H1 (cell line): ENCODE measurements at regions not wholly inside any gene's neighbourhood (a gene's known extent, or its start where the extent isn't known, plus 50 kb on each side); places are given as distances from the start of the nearest gene placed in this dataset.

Source experiments
- CTCF ChIA-PET: fragments of 300-600 bp; sonication (Branson Sonifier 250); formaldehyde crosslinking; loops from one replicate; lab custom pipeline; 2021; ENCODE audit not compliant: partially characterized antibody; lab: Charles Lee
- POLR2A ChIA-PET: fragments of 300-600 bp; sonication (Branson Sonifier 250); formaldehyde crosslinking; loops from one replicate; lab custom pipeline; 2021; ENCODE audit warnings: inconsistent platforms; ENCODE audit not compliant: partially characterized antibody; lab: Charles Lee
- DNase-seq, 2 experiments: peaks; one replicate each; pipeline versions ENCODE4 v3.0.0 to v3.0.0-alpha.2; 2010 to 2022; ENCODE audit warnings: low spot score in 2 of 2, low read depth in 1 of 2, mixed read lengths in 1 of 2
- FAIRE-seq: peaks from 2 replicates; lab custom pipeline; 2011; peaks lifted over from hg19 to GRCh38; lab: Jason Lieb, UNC
- H2AFZ ChIP-seq: 2 replicates; pipeline ENCODE4 v1.8.1; 2012; ENCODE audit warnings: low read length, inconsistent platforms
- H2AK5ac ChIP-seq: 2 replicates; pipeline ENCODE4 v1.6.1; 2013; ENCODE audit warnings: low read depth, low read length
- H2BK120ac ChIP-seq: replicated peaks from 2 replicates; pipeline ENCODE3; 2013; ENCODE audit warnings: low read depth, low read length, inconsistent platforms
- H2BK12ac ChIP-seq: 2 replicates; pipeline ENCODE4 v1.6.1; 2013; ENCODE audit warnings: low read depth, low read length
- H2BK15ac ChIP-seq: 2 replicates; pipeline ENCODE4 v1.6.1; 2013; ENCODE audit warnings: low read length
- H2BK20ac ChIP-seq: 2 replicates; pipeline ENCODE4 v1.6.1; 2013; ENCODE audit warnings: low read length
- H2BK5ac ChIP-seq: 2 replicates; pipeline ENCODE4 v1.6.1; 2013; ENCODE audit warnings: low read depth, low read length
- H3K14ac ChIP-seq: 2 replicates; pipeline ENCODE4 v1.6.1; 2013; ENCODE audit warnings: inconsistent platforms; ENCODE audit not compliant: insufficient read length
- H3K18ac ChIP-seq: 2 replicates; pipeline ENCODE4 v1.6.1; 2013; ENCODE audit warnings: low read length; ENCODE audit errors: extremely low read depth
- H3K23ac ChIP-seq: 2 replicates; pipeline ENCODE4 v1.6.1; 2013; ENCODE audit warnings: inconsistent platforms; ENCODE audit not compliant: insufficient read length
- H3K23me2 ChIP-seq: 2 replicates; pipeline ENCODE4 v1.6.1; 2013; ENCODE audit warnings: low read depth, low read length
- H3K27ac ChIP-seq: 2 replicates; pipeline ENCODE4 v1.6.1; 2011; ENCODE audit warnings: low read depth, low read length, inconsistent platforms
- H3K27me3 ChIP-seq, 4 experiments: replicated peaks in 1 of 4; 1 replicate in 1 of 4; 2 replicates in 3 of 4; pipeline versions ENCODE4 v1.6.1 to v1.8.1; 2011 to 2013; ENCODE audit warnings: low read length in 3 of 4, mild to moderate bottlenecking in 3 of 4, inconsistent platforms in 2 of 4, mixed read lengths in 2 of 4, moderate library complexity in 1 of 4; ENCODE audit not compliant: control insufficient read depth in 3 of 4, insufficient read depth in 3 of 4; ENCODE audit errors: extremely low read depth in 1 of 4
- H3K36me3 ChIP-seq, 4 experiments: 2 replicates each; pipeline versions ENCODE4 v1.6.1 to v1.8.1; 2011 to 2013; ENCODE audit warnings: mild to moderate bottlenecking in 4 of 4, low read length in 3 of 4, moderate library complexity in 2 of 4, control low read depth in 1 of 4, inconsistent platforms in 1 of 4; ENCODE audit not compliant: insufficient read depth in 4 of 4, control insufficient read depth in 2 of 4
- H3K4ac ChIP-seq: replicated peaks from 2 replicates; pipeline ENCODE3; 2013; ENCODE audit warnings: low read length, low read depth, mixed read lengths, inconsistent platforms; ENCODE audit not compliant: insufficient read length
- H3K4me1 ChIP-seq, 4 experiments: replicated peaks in 1 of 4; 1 replicate in 1 of 4; 2 replicates in 3 of 4; pipeline versions ENCODE4 v1.6.1 to v1.8.1; 2011 to 2013; ENCODE audit warnings: low read length in 3 of 4, inconsistent platforms in 2 of 4, mixed read lengths in 1 of 4; ENCODE audit not compliant: insufficient read depth in 4 of 4, control insufficient read depth in 3 of 4
- H3K4me2 ChIP-seq, 2 experiments: 2 replicates each; pipeline versions ENCODE4 v1.6.1 to v1.8.1; 2011 to 2013; ENCODE audit warnings: low read depth in 2 of 2, low read length in 2 of 2, control low read depth in 1 of 2, inconsistent platforms in 1 of 2, mild to moderate bottlenecking in 1 of 2; ENCODE audit not compliant: insufficient read depth in 1 of 2
- H3K4me3 ChIP-seq, 4 experiments: fragments of 200-600, 300-600 bp in 1 of 4; sonication (generic), shearing (Covaris generic), sonication (Bioruptor Twin) in 1 of 4; 2 replicates each; pipeline versions ENCODE4 v1.5.1 to v1.8.1; 2011 to 2016; ENCODE audit warnings: low read length in 4 of 4, low read depth in 3 of 4, control low read depth in 2 of 4, inconsistent platforms in 2 of 4, mild to moderate bottlenecking in 2 of 4, mixed read lengths in 1 of 4, moderate library complexity in 1 of 4; ENCODE audit not compliant: insufficient read depth in 2 of 4; ENCODE audit errors: extremely low read depth in 1 of 4
- H3K56ac ChIP-seq: replicated peaks from 2 replicates; pipeline ENCODE3; 2013; ENCODE audit warnings: low read depth, mild to moderate bottlenecking, mixed read lengths, low read length, inconsistent platforms; ENCODE audit not compliant: insufficient read length
- H3K79me1 ChIP-seq: 2 replicates; pipeline ENCODE4 v1.6.1; 2013; ENCODE audit warnings: low read depth, low read length, control low read depth
- H3K79me2 ChIP-seq, 2 experiments: 2 replicates each; pipeline versions ENCODE4 v1.6.1 to v1.8.1; 2012 to 2013; ENCODE audit warnings: low read length in 2 of 2, mild to moderate bottlenecking in 2 of 2, inconsistent platforms in 1 of 2; ENCODE audit not compliant: insufficient read depth in 2 of 2, control insufficient read depth in 1 of 2
- H3K9ac ChIP-seq, 4 experiments: replicated peaks in 1 of 4; 1 replicate in 1 of 4; 2 replicates in 3 of 4; pipeline versions ENCODE4 v1.6.1 to v1.8.1; 2011 to 2013; ENCODE audit warnings: low read depth in 3 of 4, low read length in 3 of 4, control low read depth in 2 of 4, mild to moderate bottlenecking in 2 of 4, moderate library complexity in 2 of 4, inconsistent platforms in 1 of 4; ENCODE audit errors: extremely low read depth in 1 of 4
- H3K9me3 ChIP-seq, 2 experiments: 2 replicates each; pipeline versions ENCODE4 v1.6.1 to v1.8.1; 2012 to 2013; ENCODE audit warnings: mild to moderate bottlenecking in 2 of 2, moderate library complexity in 2 of 2, control low read depth in 1 of 2, inconsistent platforms in 1 of 2, low read depth in 1 of 2, low read length in 1 of 2, mixed read lengths in 1 of 2; ENCODE audit not compliant: insufficient read depth in 2 of 2
- H4K20me1 ChIP-seq, 2 experiments: replicated peaks in 1 of 2; 2 replicates each; pipeline versions ENCODE3 to v1.8.1; 2011 to 2013; ENCODE audit warnings: inconsistent platforms in 2 of 2, low read length in 2 of 2, mild to moderate bottlenecking in 1 of 2; ENCODE audit not compliant: insufficient read depth in 2 of 2, control insufficient read depth in 1 of 2
- H4K5ac ChIP-seq: 2 replicates; pipeline ENCODE4 v1.6.1; 2013; ENCODE audit warnings: low read length, low read depth, mixed read lengths, inconsistent platforms; ENCODE audit not compliant: insufficient read length
- H4K8ac ChIP-seq: 2 replicates; pipeline ENCODE4 v1.8.0; 2013; ENCODE audit warnings: mild to moderate bottlenecking, moderate library complexity, low read length, inconsistent platforms; ENCODE audit not compliant: insufficient read depth; ENCODE audit errors: extremely low read depth
- H4K91ac ChIP-seq: replicated peaks from 2 replicates; pipeline ENCODE3; 2013; ENCODE audit warnings: low read length, mixed read lengths, inconsistent platforms; ENCODE audit not compliant: insufficient read length
- ASH2L ChIP-seq: fragments of 200-600, 300-600 bp; sonication (generic); IDR thresholded peaks from one replicate; pipeline ENCODE4 v1.7.1; 2017; ENCODE audit warnings: low read length
- CBX5 ChIP-seq: fragments of 300-800, 300-1000 bp; sonication (generic); IDR thresholded peaks from 2 replicates; pipeline ENCODE4 v1.7.1; 2016; ENCODE audit warnings: antibody characterized with exemption, low read length, low read depth
- CEBPB ChIP-seq: IDR thresholded peaks from 2 replicates; pipeline ENCODE4 v1.6.1; 2012; ENCODE audit warnings: low read depth, low read length
- CHD1 ChIP-seq: IDR thresholded peaks from 2 replicates; pipeline ENCODE4 v1.6.1; 2012; ENCODE audit warnings: low read depth, low read length, improper control_type of control experiment
- EGR1 ChIP-seq: IDR thresholded peaks from 2 replicates; pipeline ENCODE4 v1.6.1; 2011; ENCODE audit warnings: low read depth, low read length, borderline replicate concordance
- KDM4A ChIP-seq: IDR thresholded peaks from one replicate; pipeline ENCODE4 v1.7.1; 2012; ENCODE audit warnings: low read depth, mild to moderate bottlenecking, moderate library complexity, low read length, inconsistent platforms; ENCODE audit not compliant: severe bottlenecking
- SRF ChIP-seq: IDR thresholded peaks from 2 replicates; pipeline ENCODE4 v1.6.1; 2011; ENCODE audit warnings: mild to moderate bottlenecking, low read depth, low read length, moderate library complexity
- TBP ChIP-seq: IDR thresholded peaks from 2 replicates; pipeline ENCODE4 v1.6.1; 2011; ENCODE audit warnings: low read depth, low read length, improper control_type of control experiment
- TCF12 ChIP-seq: IDR thresholded peaks from 2 replicates; pipeline ENCODE4 v1.6.1; 2011; ENCODE audit warnings: low read depth, mild to moderate bottlenecking, low read length
- WGBS, 2 experiments: shearing (Covaris generic) in 1 of 2; methylation state at CpG; one replicate each; pipeline versions ENCODE4 v1.1.6 to v1.1.7; 2013 to 2015; ENCODE audit warnings: low lambda C conversion rate in 2 of 2, mixed read lengths in 2 of 2, inconsistent platforms in 1 of 2, low coverage in 1 of 2, missing lambda C conversion rate in 1 of 2; ENCODE audit not compliant: insufficient replicate concordance in 2 of 2, insufficient coverage in 1 of 2, insufficient read length in 1 of 2; ENCODE audit errors: extremely low coverage in 1 of 2, missing lambda C conversion rate in 1 of 2; 5-methylcytosine and 5-hydroxymethylcytosine counted together
- TF ChIP-seq, protein P1 (sequence below): IDR thresholded peaks from 2 replicates; pipeline ENCODE4 v1.6.1; 2012; ENCODE audit warnings: low read length, inconsistent platforms

DNA sequence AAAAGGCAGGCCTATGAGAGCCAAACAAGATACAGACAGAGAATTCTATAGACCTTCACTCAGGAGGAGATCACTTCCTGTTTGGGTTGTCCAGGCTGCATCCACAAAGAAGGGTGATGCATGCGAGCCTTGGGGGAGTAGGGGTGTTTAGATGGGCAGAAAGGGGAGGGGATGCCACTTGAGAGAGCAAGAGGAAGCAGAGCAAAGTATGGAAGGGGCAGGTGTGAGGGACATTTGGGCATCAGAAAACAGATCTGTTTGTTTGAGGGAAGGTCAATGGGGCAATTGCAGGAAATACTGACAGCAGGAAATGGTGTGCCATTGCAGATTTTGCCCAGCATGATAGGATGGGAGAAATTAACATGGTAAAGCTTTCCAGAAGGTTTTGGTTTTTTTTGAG is 146.4 kb upstream of the FOXN3 start:
- POLR2A ChIA-PET, result interaction anchor here (0.6 to 1.9 kb wide), 2 partner anchors 13 to 121 kb away, joined by 3 to 5 read pairs; no protein-coding TSS in a partner anchor
- Histone ChIP-seq H3K4me1 (no peaks in the 10 kb centered on the region; a peak in 3 of 7 replicates), H3K23me2 (no peaks in the 10 kb centered on the region; the same call in 1 of the 2 replicates), H2BK20ac (no peak overlapping the region), H3K9me3 (no peaks in the 10 kb centered on the region), H4K91ac (no peak overlapping the region), H3K27ac (no peak overlapping the region), H4K20me1 (peaks cover 0 to 2% of the 10 kb centered on the region in 2 experiments), H2BK15ac (no peak overlapping the region), H3K14ac (no peak overlapping the region), H2BK120ac (no peak overlapping the region), H3K36me3 (peaks cover 0 to 3% (median 0%) of the 10 kb centered on the region in 4 experiments; a peak in 3 of 8 replicates), H3K79me2 (peaks cover 0 to 72% of the 10 kb centered on the region in 2 experiments; a peak in 3 of 4 replicates), H2BK12ac (no peak overlapping the region), H3K23ac (no peak overlapping the region), H3K9ac (no peak overlapping the region), H3K18ac (no peak overlapping the region; the same call in 1 of the 2 replicates), H4K5ac (no peak overlapping the region), H3K4me2 (no peak overlapping the region), H4K8ac (no peak overlapping the region), H2AFZ (no peak overlapping the region), H3K56ac (no peak overlapping the region), H2AK5ac (no peak overlapping the region), H3K79me1 (peaks cover 19% of the 10 kb centered on the region), H3K4ac (no peak overlapping the region), H3K4me3 (no peak overlapping the region), H3K27me3 (no peaks in the 10 kb centered on the region), H2BK5ac (peak overlapping the region; percentile 12; the same call in 1 of the 2 replicates)
- CTCF ChIA-PET, result interaction anchor here (1.3 kb wide), 1 partner anchor 25 kb away, joined by 3 read pairs; no protein-coding TSS in a partner anchor
- no peak for TF ChIP-seq ASH2L
- TF ChIP-seq TBP, result no peak
- no peak for TF ChIP-seq EGR1
- no peak for TF ChIP-seq CEBPB
- TF ChIP-seq, protein P1, sequence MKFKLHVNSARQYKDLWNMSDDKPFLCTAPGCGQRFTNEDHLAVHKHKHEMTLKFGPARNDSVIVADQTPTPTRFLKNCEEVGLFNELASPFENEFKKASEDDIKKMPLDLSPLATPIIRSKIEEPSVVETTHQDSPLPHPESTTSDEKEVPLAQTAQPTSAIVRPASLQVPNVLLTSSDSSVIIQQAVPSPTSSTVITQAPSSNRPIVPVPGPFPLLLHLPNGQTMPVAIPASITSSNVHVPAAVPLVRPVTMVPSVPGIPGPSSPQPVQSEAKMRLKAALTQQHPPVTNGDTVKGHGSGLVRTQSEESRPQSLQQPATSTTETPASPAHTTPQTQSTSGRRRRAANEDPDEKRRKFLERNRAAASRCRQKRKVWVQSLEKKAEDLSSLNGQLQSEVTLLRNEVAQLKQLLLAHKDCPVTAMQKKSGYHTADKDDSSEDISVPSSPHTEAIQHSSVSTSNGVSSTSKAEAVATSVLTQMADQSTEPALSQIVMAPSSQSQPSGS, result no peak
- no peak for TF ChIP-seq KDM4A
- TF ChIP-seq CBX5, result no peak
- TF ChIP-seq SRF, result no peak
- no peak for TF ChIP-seq CHD1
- TF ChIP-seq TCF12, result no peak
- FAIRE-seq, result no peak
- DNase-seq, result no peak
- 63% methylated on average over 1 of the region's 1 CpG; no CpG with 5 or more reads in 1 of the 2 experiments for WGBS, 2 experiments
